ENCODE measurements at regions not wholly inside any gene's neighbourhood (a gene's known extent, or its start where the extent isn't known, plus 50 kb on each side); places are given as distances from the start of the nearest gene placed in this dataset.
"Not testable (repeated sequence)": the region's sequence is repeated elsewhere in the genome, so short reads cannot be mapped to it uniquely, and the experiment has no call there.

- DNase-seq (ENCODE audit: low read depth): not testable (repeated sequence)
These were observed 357.3 kb upstream of the WSB1 start for GRCh38 chr17:26936645-26937044.

- DNase-seq (ENCODE audit: low read depth): not testable (repeated sequence)
These were observed 356.1 kb upstream of the WSB1 start for GRCh38 chr17:26937750-26938322.

GRCh38 chr17:26939755-26940154 lies 354.2 kb upstream of the WSB1 start:
- not testable (repeated sequence) for DNase-seq (ENCODE audit: low read depth)

- not testable (repeated sequence) for DNase-seq (ENCODE audit: low read depth)
These were observed 353.3 kb upstream of the WSB1 start for GRCh38 chr17:26940587-26940986.

GRCh38 chr17:26962255-26963162 lies 331.4 kb upstream of the WSB1 start:
- DNase-seq (ENCODE audit: low read depth): no peak

- DNase-seq (ENCODE audit: low read depth): no peak
These were observed 330.8 kb upstream of the WSB1 start for GRCh38 chr17:26963163-26963503.

- DNase-seq (ENCODE audit: low read depth): not testable (repeated sequence)
These were observed 327.9 kb upstream of the WSB1 start for GRCh38 chr17:26965898-26966624.

GRCh38 chr17:26966625-26967179 lies 327.2 kb upstream of the WSB1 start:
- DNase-seq (ENCODE audit: low read depth): not testable (repeated sequence)

- not testable (repeated sequence) for DNase-seq (ENCODE audit: low read depth)
These were observed 312.0 kb upstream of the WSB1 start for GRCh38 chr17:26981845-26982425.

- DNase-seq (ENCODE audit: low read depth): not testable (repeated sequence)
These were observed 311.4 kb upstream of the WSB1 start for GRCh38 chr17:26982563-26982962.

- not testable (repeated sequence) for DNase-seq (ENCODE audit: low read depth)
These were observed 306.1 kb upstream of the WSB1 start for GRCh38 chr17:26987851-26988250.

- DNase-seq (ENCODE audit: low read depth): not testable (repeated sequence)
These were observed 299.3 kb upstream of the WSB1 start for GRCh38 chr17:26994648-26995047.

GRCh38 chr17:26996146-26996916 lies 297.6 kb upstream of the WSB1 start:
- not testable (repeated sequence) for DNase-seq (ENCODE audit: low read depth)

- not testable (repeated sequence) for DNase-seq (ENCODE audit: low read depth)
These were observed 286.0 kb upstream of the WSB1 start for GRCh38 chr17:27007734-27008531.

- DNase-seq (ENCODE audit: low read depth): no peak
These were observed 284.8 kb upstream of the WSB1 start for GRCh38 chr17:27009087-27009486.

- DNase-seq (ENCODE audit: low read depth): not testable (repeated sequence)
These were observed 283.8 kb upstream of the WSB1 start for GRCh38 chr17:27010138-27010537.

GRCh38 chr17:27030552-27030951 lies 263.4 kb upstream of the WSB1 start:
- DNase-seq (ENCODE audit: low read depth): not testable (repeated sequence)

- no peak for DNase-seq (ENCODE audit: low read depth)
These were observed 255.2 kb upstream of the WSB1 start for GRCh38 chr17:27038676-27039075.

- DNase-seq (ENCODE audit: low read depth): not testable (repeated sequence)
These were observed 248.9 kb upstream of the WSB1 start for GRCh38 chr17:27045039-27045438.

GRCh38 chr17:27049104-27049784 lies 244.7 kb upstream of the WSB1 start:
- peak; percentile 13 for DNase-seq (ENCODE audit: low read depth)
